ENCODE measurements at regions not wholly inside any gene's neighbourhood (a gene's known extent, or its start where the extent isn't known, plus 50 kb on each side); places are given as distances from the start of the nearest gene placed in this dataset.
"Not testable (repeated sequence)": the region's sequence is repeated elsewhere in the genome, so short reads cannot be mapped to it uniquely, and the experiment has no call there.

DNA sequence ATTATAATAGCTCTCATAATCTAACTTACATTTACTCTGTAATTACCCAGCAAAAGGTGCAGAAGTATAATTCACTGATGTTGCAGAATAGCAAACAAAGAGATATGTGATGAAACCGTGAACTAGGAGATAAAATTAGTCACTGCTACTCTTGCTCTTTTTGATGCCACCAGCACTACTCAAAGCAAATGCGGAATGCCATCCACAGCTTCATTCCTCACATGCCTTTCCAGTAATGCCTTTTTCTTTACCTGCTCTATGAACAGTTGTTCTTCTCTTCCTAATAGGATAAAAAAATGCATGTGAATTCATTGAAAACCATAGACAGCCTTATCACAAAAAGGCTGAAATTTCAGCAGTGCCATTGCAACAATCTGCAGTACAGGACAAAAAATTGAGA is 1129.5 kb downstream of the DIAPH3 start:
- DNase-seq: no peak

DNA sequence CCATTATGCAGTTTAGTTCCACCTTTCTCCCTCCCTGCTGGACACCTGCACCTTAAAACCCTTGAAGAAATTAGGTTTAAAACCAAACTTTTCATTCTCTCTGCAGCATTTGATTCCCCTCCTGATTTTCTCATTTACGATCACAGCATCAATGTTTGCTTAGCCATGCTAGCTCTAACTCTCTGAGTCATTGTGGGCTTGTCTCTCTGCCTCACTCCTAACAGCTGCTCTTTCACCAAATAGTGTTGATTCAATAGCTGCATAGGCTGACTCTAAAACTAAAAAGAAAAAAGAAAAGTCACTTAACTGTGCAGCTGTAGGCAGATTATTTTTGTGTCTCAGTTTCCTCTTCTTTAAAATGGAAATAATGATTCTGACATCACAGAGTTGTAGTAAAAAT is 1124.9 kb downstream of the DIAPH3 start:
- peak; percentile 15 for DNase-seq

DNA sequence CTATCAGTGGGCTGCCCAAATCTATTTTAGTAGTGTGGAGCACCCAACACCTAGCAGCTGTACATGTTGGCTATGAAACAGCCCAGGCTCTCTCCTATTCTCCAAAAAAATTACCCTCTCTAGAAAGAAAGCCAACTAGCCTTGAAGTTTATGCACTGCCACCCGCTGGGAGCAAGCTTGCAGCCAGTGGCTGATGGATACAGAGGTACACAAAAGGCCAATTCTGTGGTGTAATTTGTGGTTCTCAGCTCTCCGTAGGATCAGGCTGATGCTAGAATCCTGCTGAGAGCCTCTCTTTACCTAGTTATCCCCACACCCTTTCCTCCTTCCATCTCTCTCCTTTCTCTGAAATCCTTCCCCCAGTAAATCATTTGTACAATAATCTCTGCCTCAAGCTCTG is 1120.7 kb downstream of the DIAPH3 start:
- DNase-seq: no peak

DNA sequence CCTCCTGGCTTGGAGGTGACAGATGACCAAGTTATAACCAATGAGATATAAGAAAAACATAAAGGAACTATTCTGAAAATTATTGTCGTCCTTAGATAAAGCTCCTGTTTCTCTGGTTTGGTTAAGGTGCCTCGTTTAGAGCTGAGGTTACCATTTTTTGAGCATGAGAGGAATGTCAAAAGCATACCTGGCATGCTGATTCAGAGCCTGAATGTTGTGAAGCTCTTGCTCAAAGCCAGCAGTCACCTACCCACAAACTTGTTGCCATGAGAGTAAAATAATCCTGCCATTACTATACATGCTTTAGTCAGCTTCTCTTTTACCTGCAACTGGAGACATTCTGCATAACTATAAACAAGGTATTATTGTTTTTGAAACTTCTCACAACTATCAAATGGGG is 1116.2 kb downstream of the DIAPH3 start:
- no peak for DNase-seq

DNA sequence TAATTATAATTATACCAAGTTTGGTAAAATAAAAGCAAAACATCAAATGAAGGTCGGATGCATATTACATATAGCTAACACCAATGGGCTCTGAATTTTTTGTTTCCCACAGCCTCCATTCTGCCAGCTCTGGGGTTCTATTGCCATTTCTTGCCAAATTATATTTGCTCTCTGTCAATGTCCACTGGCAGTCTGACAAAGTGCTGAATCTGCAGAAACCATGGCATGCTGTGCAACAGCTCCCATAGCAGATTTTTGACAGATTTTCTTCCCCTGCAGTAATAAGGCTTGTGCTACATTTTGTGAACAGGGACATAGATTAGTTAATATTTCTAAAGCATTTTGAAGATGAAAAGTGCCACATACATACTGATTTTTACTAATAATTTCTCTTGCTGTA is 1102.1 kb downstream of the DIAPH3 start:
- DNase-seq: no peak

DNA sequence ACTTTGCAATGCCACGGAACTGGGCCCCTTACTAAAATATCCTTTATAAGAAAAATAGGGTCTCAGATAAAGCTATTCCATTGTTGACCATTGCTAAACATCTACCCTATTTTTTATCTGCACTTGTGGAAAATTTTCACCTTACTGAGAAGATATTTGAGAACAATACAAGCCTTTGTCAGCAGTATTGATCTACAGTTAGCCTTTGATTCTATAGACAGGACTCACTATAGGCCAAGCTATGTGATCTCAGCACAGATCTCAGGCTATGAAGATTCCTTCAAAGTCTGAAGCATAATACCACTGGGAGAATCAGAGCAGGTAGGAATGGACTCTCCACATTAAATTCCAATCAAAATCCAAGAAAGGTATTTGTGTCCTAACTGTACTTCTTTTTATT is 1099.7 kb downstream of the DIAPH3 start:
- no peak for DNase-seq

DNA sequence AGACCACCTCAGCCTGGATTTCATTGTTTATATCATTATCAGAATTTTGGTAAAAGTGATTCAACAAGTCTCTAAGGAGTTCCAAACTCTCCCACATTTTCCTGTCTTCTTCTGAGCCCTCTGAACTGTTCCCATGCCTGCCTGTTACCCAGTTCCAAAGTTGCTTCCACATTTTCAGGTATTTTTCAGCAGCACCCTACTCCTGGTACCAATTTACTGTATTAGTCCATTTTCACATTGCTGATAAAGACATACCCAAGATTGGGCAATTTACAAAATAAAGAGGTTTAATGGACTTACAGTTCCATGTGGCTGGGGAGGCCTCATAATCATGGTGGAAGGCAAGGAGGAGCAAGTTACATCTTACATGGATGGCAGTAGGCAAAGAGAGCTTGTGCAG is 1087.3 kb downstream of the DIAPH3 start:
- DNase-seq: not testable (repeated sequence)

DNA sequence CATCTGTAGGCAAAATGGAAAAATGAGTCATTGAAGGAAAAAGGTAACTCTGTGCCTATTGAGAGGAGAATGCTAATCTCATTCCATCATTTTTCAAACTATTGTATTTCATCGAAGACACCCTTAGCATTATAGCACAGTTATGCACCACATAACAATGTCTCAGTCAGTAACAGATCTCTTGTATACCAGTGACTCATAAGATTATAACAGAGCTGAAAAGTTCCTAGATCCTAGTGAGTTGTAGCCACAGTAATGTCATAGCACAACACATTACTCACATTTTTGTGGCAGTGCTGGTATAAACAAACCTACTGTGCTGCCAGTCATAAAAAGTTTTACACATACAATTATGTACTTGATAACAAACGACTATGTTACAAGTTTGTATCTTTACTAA is 1077.6 kb downstream of the DIAPH3 start:
- no peak for DNase-seq

DNA sequence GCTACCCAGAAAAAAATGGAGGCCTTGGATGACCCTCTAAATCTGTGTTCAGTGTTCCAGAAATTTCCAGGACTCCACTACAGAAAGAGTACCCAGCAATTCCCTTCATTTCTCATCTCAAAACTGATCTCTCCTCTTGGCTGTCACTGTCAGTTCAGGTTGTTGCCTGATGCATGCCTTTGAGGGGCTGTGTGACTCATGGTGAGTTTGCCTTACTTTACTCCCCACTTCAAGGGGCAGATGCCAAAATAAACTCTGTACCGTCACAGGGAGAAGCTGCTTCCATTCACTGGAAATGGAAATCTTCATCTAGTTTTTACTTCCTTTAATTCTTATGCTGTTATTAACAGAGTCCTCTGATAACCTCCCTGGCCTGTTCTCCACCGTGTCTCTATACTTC is 1075.0 kb downstream of the DIAPH3 start:
- no peak for DNase-seq

DNA sequence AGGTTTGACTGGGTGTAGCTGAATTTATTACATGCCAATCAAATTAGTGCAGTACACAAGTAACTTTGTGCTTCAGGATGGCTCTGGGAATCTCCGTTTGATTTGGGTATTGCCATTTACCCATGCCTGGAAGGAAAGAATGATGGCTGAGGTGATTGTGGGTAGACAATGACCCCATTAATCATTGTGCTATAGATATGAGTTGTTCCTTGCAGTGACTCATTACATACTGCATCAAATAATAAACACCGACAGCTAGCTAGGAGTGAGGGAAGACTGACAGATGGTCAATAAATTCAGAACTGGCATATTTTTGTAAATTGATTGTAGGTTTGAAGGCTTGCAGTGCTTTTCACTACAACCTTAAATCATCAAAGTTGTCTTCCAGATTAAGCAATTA is 1069.5 kb downstream of the DIAPH3 start:
- no peak for DNase-seq

DNA sequence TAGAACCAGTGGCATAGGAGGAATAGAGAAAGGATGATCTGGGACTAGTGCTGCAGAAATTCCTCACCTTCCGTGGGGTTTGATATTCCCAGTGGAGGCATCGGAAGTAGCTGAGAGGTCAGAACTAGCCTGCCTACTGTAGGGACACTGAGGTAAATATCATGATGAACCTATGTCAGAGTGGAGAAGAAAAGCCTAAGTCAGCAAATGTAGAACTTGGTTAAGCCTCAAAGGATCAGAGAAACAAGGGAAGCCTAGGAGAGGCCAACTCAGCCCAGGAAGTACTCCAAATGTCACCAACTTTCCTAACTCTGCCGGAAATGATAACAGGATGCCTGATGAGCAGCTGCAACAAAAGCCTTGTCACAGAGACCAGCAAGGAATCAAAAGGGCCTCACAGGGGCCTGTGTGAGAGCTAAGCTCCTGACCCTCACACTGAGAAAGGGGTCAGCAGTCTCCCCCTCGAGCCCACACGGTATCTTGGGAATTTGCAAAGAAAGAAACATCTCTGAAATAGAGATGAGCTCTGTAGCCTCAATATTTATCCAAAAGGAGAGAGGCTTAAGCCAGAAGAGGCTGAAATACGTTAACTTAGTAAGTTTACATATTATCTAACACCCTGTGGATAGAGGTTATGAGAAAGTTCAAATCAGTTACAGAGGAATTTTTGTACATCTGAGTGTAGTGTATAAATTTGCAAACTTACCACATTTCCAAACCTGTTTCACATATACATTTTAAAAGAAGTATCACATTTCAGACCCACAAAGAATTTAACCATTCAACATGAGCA is 1064.3 kb downstream of the DIAPH3 start:
- no peak for DNase-seq

DNA sequence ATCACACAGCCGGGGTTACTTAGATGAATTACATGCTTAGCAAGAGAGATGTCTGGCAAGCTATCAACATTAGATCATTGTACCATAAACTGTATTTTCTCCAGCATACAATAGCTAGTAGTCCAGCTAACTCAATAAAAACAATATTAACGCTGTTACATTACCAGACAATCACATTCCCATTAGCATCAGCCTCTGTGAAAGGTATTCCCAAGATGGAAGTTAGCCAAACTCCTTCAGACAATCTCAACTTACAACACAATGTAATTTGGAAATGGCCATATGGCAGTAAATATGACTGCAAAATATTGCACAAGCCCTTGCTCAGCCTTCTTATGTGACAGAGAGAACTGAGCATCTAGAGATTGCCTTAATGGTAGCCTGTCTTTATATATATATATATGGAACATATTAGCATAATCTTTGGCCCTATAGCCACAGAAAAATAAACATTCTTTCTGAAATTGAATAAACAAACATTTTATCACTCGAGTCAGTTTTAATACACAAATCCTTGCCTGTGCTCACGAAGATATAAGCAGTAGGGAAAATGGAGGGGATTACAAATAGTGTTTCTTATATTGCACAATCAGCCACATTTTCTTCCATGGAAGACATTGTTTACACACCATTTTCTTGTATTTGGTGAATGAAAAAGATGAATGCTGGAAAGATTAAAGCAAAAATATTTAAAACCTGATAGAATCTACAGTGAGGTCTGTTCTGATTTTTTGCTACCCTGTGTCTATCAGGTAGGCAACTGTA is 1060.5 kb downstream of the DIAPH3 start:
- DNase-seq: peak; percentile 32

DNA sequence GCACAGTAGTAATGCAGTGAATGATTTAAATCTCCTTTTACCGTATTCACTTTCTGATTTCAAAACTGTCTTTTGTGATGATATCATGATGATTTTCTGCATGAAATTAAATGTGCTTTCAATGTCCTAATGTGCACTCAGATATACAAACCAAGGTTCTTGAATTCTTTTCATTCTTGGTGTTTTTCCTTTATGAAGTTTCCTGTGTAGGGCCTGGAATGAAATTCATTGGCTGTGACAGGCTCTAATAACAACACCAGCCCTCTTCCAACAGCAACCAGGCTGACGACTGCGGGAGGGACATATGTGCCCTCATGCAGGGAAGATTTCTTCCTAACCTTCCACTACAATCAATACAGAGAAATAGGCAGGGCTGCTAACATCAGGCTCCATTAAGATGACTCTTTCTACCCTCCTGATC is 1052.0 kb downstream of the DIAPH3 start:
- DNase-seq: no peak

DNA sequence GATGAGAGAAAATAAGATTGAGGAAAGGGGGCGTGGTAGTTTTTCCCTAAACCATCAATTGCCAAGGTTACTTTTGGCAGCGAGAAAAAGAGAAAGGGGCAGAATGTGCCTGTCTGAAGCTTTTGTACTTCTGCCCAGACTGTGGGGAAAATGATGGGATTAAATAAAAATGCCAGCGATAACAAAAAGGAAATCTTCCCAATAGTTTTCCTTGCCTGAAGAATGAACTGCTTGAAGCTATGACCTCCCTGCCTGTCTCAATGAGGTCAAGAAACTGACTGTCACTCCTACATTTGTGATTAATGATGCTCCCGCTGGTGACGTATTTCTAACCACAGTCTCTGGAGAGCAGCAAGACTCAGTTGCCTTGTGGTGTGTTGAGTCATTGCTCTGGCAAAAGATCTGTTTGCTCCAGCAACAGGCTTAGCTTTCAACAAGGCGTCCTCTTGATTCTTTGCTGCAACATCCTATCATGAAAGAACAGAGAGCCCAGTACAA is 1051.5 kb downstream of the DIAPH3 start:
- DNase-seq: no peak

DNA sequence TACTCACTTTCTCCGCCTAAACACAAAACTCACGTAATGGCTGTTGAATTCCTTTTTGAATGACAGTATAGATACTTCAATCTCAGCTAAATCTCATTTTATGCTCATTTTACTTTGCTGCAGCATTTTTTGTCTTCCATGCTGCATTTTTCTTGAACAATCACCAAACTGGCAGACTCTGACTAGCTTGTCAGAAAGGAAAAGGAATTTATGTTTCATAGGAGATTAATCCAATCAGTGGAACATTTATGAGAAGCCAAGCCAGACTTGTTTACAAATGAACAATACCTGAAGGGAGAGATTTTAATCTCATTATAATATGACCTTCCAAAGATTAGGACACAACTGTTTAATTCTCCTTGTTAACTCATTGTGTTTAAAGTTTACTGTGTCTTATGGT is 1044.3 kb downstream of the DIAPH3 start:
- DNase-seq: no peak

DNA sequence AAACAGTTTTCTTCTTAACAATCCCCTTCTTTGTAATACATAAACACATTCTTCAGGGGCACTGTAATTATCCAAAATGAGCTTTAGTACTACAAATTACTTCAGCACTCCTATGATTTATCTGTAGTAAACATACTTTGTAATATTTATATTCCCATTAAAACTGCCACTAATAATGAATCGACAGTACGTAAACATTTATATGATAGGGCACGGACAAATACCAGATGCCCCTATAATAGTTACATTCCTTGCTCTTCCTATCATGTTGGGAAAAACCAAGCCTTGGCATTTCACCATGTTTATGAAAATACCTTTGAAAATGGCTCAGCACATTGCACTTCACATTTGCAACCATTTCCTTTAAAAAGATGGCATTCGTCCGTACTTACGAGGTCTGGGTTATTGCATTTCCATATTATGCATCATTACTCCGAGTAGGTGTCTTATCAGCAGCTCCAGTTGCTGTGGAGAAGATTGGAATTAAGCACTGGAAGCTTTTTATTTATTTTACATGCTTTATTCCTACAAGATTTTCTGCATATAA is 1043.4 kb downstream of the DIAPH3 start:
- no peak for DNase-seq

DNA sequence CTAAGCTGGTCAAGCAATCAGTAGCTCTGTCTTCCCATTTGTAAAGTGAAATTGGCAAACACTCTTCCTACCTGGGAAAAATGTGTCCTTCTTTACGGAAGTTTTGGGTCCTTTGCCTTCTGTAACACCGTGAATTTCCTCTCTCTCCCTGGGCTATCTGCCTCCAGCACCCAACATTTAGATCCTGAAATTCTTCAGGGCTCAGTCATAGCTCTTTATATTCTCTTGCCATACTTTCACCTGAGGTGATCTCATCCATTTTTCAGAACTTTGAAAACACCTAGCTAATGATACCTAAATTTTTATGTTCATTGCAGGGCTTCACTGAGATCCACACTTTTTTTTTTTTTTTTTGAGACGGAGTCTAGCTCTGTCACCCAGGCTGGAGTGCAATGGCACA is 1042.2 kb downstream of the DIAPH3 start:
- no peak for DNase-seq

DNA sequence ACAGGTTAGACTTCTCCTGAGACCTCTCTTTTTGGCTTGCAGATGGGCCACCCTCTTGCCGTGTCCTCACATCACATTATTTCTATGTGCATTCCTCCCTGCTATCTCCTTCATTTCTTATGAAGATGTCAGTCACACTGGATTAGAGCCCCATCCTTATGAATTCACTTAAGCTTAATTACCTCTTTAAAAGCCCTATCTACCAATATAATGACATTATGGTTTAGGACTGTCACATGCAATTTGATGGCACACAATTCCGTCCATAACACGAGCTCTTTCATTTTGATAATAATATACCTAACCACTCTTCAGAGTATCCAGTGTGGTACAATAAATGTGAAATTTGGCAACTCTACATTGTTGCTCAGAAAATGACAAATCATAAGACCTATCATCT is 1037.3 kb downstream of the DIAPH3 start:
- DNase-seq: no peak

DNA sequence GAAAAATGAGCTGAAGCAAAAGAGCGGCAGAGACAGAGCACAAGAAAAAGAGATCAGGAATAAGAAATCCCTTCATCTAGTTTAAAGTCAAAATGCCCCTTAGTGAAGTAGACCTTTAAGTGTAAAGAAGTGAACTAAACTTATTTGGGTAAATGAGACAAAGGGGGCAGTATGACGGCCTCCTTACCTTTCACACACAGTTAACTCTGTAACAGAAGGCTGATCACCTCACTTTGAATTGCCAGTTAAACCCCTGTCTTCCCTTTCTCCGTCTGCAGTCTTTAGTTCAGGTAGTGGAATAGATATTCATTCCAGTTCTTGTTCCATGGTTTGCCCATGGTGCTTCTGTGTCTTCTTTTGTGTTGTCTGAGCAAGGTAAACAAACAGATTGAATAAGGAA is 1029.8 kb downstream of the DIAPH3 start:
- DNase-seq: no peak

DNA sequence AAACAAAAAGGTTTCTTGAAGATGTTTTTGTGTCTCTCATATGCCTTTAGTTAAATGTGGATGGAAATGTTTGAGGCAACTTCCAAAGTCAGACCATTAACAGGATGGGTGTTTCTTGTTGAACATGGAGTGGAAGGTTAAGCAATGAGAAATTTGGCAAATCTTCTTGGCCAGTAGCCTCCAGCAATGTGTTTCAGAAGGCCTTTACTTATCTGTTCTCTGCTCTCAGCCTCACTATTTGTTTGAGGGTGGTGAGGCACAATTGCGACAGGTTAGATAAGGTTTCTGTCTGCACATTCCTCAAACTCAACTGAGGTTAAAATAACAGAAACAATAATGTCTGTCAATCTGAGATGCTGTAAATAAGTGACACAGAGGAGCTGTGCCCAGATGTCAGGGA is 1019.0 kb downstream of the DIAPH3 start:
- no peak for DNase-seq

DNA sequence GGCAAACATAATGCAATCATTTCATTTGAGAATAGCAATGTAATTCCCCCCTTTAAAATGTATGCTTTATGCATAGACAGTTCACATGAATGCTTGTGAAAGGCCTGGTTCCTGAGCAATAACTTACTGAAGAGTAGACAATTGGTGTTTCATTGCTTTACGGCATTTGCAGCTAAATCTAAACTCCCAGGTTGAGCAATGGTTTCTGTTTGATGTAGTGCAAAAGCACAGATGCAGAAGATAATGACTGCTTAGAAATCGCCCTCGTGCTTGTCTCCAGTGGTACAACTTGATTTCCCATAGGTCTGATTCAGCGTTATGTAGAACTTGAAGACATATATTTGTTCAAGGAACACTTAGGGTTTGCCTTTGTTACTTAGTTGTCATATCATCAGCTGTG is 1018.3 kb downstream of the DIAPH3 start:
- no peak for DNase-seq

DNA sequence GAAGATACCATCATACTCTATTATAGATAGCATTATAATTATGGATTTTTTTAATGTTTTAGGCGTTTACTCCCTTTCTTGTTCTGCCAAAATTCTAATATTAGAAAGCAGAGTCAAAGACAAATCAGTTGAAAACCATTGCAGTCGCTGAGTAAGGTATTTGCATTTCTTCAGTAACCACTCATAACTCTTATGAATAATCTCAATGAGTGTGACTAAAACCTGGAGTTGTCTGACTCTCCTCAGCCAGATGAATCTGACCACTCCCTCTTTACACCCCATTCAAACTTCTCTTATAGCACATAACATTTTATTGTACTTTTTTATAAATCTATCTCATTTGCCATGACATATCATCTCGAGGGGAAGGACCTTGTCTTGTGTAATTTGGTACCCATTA is 1006.5 kb downstream of the DIAPH3 start:
- DNase-seq: no peak

DNA sequence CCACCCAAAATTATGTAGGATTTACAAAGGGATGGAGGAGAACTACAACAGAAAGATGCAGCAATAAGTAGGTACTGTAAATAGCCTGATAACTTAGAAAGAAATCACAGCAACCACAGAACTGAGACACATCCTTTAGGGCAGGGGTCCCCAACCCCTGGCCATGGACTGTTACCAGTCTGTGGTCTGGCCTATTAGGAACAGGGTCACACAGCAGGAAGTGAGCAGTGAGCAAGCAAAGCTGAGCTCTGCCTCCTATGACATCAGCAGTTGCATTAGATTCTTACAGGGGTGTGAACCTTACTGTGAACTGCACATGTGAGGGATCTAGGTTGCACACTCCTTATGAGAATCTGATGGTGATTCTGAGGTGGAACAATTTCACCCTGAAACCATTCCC is 997.6 kb downstream of the DIAPH3 start:
- DNase-seq: no peak

DNA sequence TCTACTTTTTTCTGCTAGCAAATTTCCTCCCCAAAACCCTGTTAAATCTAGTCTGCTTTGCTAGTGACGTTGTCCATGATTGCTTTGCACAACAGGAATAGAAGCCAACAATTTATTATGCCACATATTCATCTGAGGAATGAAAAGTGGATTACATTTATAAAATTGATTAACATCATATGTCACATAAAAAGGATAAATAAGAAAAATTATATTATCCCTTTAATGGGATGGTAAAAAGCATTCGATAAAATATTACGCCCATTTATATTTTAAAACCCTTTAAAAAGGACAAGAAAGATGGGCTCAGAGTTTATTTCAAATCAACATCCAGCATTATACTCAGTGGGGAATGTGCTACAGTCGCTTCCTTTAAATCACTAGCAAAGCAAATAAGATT is 991.7 kb downstream of the DIAPH3 start:
- DNase-seq: no peak
